GM19452 (cell line): ENCODE measurements at regions not wholly inside any gene's neighbourhood (a gene's known extent, or its start where the extent isn't known, plus 50 kb on each side); places are given as distances from the start of the nearest gene placed in this dataset.

Experiments used
- ATAC-seq: cut with Tn5 transposase; IDR thresholded peaks from one replicate; pipeline ENCODE4 v1.9.1; 2021; ENCODE audit not compliant: unreplicated experiment

DNA sequence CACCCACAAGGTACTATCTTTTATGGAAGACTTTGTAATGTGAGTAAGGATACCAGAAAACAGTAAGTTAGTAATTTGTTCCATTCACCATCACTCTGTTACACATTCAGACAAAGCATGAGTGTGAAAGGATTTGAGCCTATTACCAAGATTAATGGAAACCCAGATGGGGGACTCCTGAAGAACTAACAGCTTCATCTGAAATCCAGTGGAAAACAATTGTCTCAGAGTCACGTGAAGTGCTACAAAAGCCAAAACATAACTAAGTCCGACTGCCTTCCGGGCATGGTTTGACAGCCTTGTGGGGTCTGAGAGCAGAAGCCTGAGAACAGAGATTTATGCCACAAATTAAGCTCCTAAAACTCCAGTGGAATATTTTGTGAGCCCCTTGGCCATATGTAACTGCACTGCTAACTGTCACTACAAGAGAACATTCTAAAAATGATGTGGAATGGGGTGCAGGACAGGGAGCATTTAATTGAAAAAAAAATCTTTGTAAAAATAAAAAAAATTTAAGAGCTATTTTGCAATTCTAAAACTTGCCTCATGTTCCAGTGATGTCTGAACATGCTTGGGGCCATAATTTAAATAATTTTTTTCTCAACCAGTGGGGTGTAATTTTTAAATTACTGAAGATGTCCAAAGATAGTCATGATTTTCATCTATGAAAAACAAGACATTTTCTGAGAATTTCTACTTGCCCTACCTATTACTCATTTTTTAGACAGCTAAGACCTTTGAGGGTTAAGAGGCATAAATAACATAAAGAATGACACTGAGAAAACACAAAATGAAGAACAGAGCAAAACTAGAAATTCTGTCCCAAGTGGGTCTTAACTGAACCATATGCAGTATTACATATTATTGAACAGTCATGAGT is 555.0 kb downstream of the INHBA start:
- no peak for ATAC-seq

GRCh38 chr7:41146429-41146828 is 556.5 kb downstream of the INHBA start:
- no peak for ATAC-seq

DNA sequence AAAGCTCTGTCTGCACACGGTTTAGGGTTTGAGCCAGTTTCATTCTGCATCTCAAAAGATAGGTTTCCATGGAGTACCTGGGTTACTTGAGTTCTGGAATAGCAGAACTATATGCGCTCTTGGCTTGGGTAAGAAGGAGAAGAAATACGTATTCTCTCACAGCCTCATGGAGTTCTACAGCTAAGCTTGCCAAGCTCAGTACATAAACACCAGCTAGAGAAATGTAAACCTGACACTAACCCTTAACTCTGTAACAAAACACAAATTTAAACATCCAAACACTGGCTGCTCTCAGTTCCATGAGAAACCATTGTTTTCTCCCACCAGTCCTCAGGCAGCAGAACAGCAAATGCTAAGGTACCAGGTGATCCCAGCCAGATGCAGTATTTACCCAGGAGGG is 557.2 kb downstream of the INHBA start:
- ATAC-seq = no peak

DNA sequence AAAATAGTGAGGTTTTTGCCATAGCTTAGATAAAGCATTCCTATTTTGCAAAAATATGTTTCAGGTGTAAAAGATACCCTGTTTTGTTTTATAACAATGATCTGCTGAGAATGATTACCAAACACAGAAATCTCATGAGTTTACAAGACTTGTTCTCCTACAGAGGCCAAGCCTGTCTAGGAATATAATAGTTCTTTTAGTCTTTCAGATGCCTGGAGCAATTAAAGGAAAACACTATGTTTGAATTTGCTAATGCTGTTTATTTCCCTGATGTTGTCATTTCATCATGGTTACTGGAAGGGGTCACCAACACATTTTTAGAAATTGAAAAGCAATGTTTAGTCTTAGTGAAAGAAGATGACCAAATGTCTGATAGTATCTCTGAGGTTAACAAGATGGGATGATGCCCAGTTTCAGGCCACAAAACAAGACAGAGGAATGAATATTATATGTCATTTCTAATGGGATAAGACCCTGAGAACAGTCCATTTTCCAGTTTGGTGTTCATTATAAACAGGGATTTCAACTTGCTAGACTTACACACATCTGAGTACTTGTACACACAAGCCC is 559.9 kb downstream of the INHBA start:
- no peak for ATAC-seq

DNA sequence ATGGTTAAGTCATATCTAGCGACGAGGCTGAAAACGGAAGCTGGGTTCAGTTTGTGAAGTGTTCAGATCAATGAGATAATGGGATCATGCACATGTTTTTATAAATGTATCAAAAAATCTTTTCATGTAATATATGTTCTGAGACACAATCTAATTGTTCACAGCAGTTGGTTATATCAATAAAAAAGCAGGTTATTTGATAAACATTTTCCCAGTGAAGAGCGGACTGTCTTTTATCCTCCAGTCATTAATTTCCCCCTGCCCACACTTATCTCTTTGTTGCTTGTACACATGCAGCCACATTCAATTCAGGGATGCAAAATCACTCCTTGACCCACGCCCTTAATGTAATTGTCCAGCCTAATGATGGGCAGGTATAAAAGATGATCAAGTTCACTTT is 563.1 kb downstream of the INHBA start:
- ATAC-seq = no peak

DNA sequence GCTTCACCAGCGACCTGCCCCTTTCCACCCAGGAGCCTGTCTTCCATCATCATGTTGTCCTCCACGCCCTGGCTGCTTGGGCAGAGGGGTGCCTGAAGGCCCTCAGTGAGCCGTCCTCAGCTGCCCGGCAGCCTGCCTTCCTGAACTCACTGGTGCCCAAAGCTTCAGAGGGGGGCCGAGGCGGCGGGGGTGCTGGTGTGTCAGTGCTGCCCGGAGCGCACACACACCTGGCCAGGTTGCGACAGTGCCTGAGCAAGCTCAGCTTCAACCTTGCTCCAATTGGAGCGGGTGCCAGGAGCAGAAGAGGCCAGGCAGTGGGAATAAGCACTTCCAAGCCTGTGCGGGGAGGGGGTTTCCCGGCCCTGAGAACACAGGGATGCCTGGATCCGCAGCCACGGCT is 566.3 kb downstream of the INHBA start:
- ATAC-seq = no peak

DNA sequence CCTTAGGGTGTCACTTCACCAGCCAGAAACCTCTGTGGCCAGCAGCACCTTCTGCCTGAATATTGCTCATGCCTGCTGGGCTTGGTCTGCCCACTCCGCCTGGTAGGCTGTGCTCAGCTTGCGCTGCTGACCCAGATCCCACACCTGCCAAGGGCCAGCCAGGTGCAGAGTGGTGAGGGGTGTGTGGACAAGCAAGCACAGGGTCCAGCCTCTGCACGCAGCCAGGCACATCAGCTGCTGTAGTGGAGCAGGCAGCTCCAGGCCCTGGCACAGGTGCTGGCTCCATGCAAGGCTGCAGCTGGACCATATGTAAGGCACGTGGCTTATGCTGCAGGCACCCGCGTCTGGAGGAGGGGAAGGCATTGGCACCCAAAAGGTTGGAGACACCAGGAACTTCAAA is 567.4 kb downstream of the INHBA start:
- ATAC-seq = no peak

- ATAC-seq = peak; percentile 92
Measured at GRCh38 chr7:41134300-41135255, 568.3 kb downstream of the INHBA start.

GRCh38 chr7:41133690-41134299 is 569.1 kb downstream of the INHBA start:
- ATAC-seq = peak; percentile 38

DNA sequence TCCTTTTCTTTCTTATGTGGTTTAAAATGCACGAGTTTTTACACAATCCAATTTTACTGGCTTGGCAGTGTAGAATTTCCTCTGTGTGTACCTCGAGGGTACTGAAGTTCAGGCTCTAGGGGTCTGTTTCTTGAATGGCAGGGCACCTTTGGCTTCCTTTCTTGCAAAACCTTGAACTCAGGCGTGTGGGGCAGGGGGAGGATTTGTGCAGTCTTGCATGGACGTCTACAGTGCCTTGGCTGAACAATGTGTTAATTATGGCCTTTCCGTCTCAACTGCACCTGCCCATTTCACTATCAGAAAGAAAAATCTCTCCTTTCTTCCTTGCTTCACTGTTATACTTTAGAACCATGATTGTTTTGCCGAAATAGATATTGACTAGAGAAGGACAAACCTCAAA is 570.9 kb downstream of the INHBA start:
- no peak for ATAC-seq

GRCh38 chr7:41130561-41131236 is 572.2 kb downstream of the INHBA start:
- no peak for ATAC-seq

GRCh38 chr7:41130086-41130485 is 572.8 kb downstream of the INHBA start:
- no peak for ATAC-seq

DNA sequence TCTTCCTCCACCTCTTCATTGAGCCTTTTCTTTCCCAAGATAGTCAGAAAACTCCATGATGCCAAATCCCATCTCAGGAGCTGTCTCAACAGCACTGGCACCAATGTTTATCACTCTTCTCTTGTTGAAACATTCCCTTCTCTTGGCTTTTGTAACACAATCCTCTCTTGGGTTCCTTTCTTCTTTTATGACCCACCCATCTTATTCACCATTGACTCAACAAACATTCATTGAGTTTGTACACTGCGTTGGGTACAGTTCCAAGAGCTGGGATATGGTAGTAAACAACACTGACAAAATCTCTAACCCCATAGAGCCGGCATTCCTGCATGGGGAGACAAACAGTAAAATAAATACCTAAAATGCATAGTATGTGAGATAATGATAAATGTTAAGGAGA is 577.5 kb downstream of the INHBA start:
- ATAC-seq = no peak

- no peak for ATAC-seq
Measured at GRCh38 chr7:41122256-41122987, 580.5 kb downstream of the INHBA start.

DNA sequence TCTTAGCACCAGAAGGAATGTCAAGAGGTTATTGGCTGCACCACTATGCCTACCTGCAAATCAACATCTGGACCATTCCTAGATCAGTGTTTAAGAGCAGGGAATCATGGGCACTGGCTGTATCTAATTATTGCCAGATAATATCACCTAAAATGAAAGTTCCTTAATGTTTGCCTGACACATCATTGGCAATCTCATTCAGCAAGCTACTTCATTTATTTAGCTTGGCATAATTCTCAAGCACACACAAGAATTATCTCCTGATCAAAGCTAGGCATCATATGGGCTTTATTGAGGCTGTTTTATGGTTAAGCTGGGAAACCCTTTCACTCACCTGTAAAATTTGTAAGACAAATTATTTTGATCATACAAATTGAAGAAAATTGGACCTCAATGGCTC is 581.7 kb downstream of the INHBA start:
- ATAC-seq = no peak

- ATAC-seq = no peak
Measured at GRCh38 chr7:41118486-41118885, 584.4 kb downstream of the INHBA start.

- ATAC-seq = no peak
Measured at GRCh38 chr7:41117431-41117830, 585.5 kb downstream of the INHBA start.

DNA sequence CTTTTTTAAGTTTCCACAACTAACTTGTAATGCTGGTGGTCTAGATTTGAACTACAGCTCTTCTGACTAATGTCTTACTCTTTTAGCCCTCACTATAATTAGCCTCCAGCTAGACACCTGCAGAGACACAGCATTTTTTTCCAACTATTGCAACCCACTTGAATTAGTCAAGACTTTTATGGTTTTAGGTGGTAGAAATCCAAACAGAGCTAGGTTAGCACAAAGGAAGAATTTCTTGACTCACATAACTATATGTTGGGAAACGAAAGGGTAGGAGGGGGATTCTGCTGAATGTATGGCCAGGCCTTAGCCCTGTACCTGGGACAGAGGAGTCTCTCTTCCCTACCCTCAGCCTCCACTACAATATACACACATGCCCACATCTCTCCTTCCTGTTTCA is 586.1 kb downstream of the INHBA start:
- no peak for ATAC-seq

DNA sequence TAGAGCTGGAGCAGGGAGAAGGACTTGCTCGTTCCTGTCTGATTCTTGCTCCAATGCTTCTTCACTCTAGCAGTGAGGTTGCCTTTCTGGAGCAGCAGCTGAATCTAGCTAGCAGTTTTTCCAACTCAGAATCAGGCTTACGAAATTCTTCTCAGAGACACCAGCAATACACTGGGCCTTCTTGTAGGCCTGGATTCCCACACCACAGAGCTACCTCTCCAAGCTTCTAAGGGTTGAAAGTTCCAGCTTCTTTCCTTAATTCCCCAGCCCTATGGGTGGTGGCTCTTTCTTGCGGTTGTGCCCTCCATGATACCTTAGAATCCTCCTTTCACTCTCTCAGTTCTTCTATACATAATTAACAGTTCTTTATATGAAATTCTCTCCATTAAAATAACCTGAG is 586.6 kb downstream of the INHBA start:
- no peak for ATAC-seq

GRCh38 chr7:41114691-41115090 is 588.2 kb downstream of the INHBA start:
- ATAC-seq = no peak
